ENCODE measurements at regions not wholly inside any gene's neighbourhood (a gene's known extent, or its start where the extent isn't known, plus 50 kb on each side); places are given as distances from the start of the nearest gene placed in this dataset.

GRCh38 chr20:16951876-16952275, 203.7 kb downstream of the OTOR start:
- TF ChIP-seq, protein P1, sequence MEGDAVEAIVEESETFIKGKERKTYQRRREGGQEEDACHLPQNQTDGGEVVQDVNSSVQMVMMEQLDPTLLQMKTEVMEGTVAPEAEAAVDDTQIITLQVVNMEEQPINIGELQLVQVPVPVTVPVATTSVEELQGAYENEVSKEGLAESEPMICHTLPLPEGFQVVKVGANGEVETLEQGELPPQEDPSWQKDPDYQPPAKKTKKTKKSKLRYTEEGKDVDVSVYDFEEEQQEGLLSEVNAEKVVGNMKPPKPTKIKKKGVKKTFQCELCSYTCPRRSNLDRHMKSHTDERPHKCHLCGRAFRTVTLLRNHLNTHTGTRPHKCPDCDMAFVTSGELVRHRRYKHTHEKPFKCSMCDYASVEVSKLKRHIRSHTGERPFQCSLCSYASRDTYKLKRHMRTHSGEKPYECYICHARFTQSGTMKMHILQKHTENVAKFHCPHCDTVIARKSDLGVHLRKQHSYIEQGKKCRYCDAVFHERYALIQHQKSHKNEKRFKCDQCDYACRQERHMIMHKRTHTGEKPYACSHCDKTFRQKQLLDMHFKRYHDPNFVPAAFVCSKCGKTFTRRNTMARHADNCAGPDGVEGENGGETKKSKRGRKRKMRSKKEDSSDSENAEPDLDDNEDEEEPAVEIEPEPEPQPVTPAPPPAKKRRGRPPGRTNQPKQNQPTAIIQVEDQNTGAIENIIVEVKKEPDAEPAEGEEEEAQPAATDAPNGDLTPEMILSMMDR (conservative IDR thresholded peaks at IDR 0.05), result no peak
- TF ChIP-seq ZFX (IDR thresholded peaks at IDR 0.05), result no peak
